ENCODE measurements at regions not wholly inside any gene's neighbourhood (a gene's known extent, or its start where the extent isn't known, plus 50 kb on each side); places are given as distances from the start of the nearest gene placed in this dataset.

GRCh38 chr2:204072443-204073324 lies 136.1 kb downstream of the ICOS start:
- H3K27ac ChIP-seq (replicated peaks in 1 of 4), result no peak overlapping the region
- TF ChIP-seq POLR2AphosphoS5 (IDR thresholded peaks at IDR 0.05) (no peak), CTCF (IDR thresholded peaks at IDR 0.05) (peak in 2 of 3 experiments; percentile 21 to 49), POLR2A (IDR thresholded peaks at IDR 0.05; ENCODE audit: low read depth) (no peak)
- WGBS, result 80% methylated on average over 8 of the region's 8 CpGs
- no peaks in the 10 kb centered on the region for H3K27me3 ChIP-seq
- no peaks in the 10 kb centered on the region for H3K4me1 ChIP-seq
- H3K9me3 ChIP-seq, result no peaks in the 10 kb centered on the region
- no peak overlapping the region for H3K4me3 ChIP-seq
- no peak for DNase-seq (ENCODE audit: extremely low spot score)
- intact Hi-C loops (cut with DNase I), result no loop called here
- no peaks in the 10 kb centered on the region for H3K36me3 ChIP-seq

DNA sequence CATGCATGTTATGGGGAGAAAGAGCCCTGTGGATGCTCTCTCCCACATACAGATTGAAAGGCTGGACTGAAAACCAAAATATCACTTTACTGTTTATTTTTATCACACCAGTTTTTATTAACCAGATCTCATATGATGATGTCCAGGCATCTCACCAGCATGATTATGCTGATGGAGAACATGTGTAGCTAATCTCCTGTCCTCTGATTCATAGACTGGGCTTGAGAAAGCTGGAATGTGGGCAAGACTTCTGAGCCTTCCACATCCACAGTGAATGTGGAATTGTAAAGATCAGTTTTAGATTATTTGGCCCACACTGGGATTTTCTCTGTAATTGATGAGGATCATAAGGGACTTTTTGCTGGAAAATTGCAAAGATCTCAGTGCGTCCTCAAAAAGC lies 137.9 kb downstream of the ICOS start:
- H3K9me3 ChIP-seq, result peaks cover 0 to 3% (median 0%) of the 10 kb centered on the region in 4 donors
- H3K4me1 ChIP-seq, result no peaks in the 10 kb centered on the region
- no peaks in the 10 kb centered on the region for H3K36me3 ChIP-seq
- WGBS, result 74% methylated on average over 1 of the region's 1 CpG
- intact Hi-C loops (cut with DNase I), result no loop called here
- no peak overlapping the region for H3K27ac ChIP-seq (replicated peaks in 1 of 4)
- H3K27me3 ChIP-seq, result no peaks in the 10 kb centered on the region
- no peak for DNase-seq (ENCODE audit: extremely low spot score)
- TF ChIP-seq POLR2A (IDR thresholded peaks at IDR 0.05; ENCODE audit: low read depth), result no peak
- no peak for TF ChIP-seq POLR2AphosphoS5 (IDR thresholded peaks at IDR 0.05)
- TF ChIP-seq CTCF (IDR thresholded peaks at IDR 0.05), result no peak
- no peak for TF ChIP-seq EP300 (IDR thresholded peaks at IDR 0.05)
- H3K4me3 ChIP-seq, result no peak overlapping the region

GRCh38 chr2:204078003-204078698 lies 141.6 kb downstream of the ICOS start:
- DNase-seq (ENCODE audit: extremely low spot score), result no peak
- Histone ChIP-seq H3K4me3 (no peak overlapping the region), H3K4me1 (no peaks in the 10 kb centered on the region), H3K9me3 (peaks cover 0 to 3% (median 0%) of the 10 kb centered on the region in 4 donors), H3K36me3 (no peaks in the 10 kb centered on the region), H3K27ac (replicated peaks in 1 of 4) (no peak overlapping the region), H3K27me3 (no peaks in the 10 kb centered on the region)
- TF ChIP-seq POLR2A (IDR thresholded peaks at IDR 0.05; ENCODE audit: low read depth), result no peak
- TF ChIP-seq EP300 (IDR thresholded peaks at IDR 0.05), result no peak
- no peak for TF ChIP-seq POLR2AphosphoS5 (IDR thresholded peaks at IDR 0.05)
- no peak for TF ChIP-seq CTCF (IDR thresholded peaks at IDR 0.05)
- intact Hi-C loops (cut with DNase I), result no loop called here
- 91% methylated on average over 4 of the region's 4 CpGs for WGBS

DNA sequence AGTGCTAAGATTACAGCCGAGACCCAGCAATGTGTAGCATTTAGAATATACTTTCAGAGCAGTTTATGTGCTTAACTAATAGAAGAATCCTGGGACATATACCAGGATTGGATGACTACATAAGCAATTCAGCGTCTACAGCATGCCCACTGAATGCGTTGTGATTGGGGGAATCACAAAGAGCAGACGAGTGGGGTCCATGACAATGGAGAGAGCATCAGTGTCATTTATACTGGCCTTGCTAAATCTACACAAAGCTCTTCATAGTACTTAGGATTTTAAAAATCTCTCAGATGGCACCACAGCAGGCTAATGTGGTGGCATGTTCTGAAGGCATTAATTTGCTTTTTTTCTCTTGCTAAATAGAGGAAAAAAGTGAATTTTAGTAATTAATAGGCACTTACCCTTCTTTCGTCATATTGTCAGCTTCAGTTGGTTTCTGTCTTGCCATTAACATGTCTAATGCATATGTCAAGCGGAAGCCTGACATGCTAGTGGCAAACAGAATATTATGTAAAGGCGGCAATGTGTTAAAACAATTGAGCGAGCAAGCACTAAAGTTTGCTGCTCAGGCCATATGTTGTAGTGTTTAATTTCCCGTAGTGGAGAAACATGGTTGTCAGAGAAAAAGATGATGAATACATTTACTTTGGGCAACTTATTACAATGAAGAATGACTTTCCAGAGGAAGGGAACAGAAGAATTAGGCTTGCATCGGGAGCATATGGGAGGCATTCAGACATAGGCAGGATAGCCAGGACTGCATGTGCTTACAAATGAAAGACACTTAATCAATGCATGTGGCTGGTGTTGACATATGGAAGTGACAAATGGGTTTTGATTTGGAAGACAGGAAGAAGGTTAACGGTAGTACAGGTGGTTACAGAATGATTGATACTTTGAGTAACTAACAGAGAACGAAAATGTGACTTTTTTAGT lies 145.2 kb downstream of the ICOS start:
- DNase-seq (ENCODE audit: extremely low spot score), result no peak
- Histone ChIP-seq H3K4me1 (no peaks in the 10 kb centered on the region), H3K4me3 (no peak overlapping the region), H3K27ac (replicated peaks in 1 of 4) (no peak overlapping the region), H3K9me3 (peaks cover 0 to 3% (median 0%) of the 10 kb centered on the region in 4 donors), H3K36me3 (no peaks in the 10 kb centered on the region), H3K27me3 (no peaks in the 10 kb centered on the region)
- WGBS, result 90% methylated on average over 12 of the region's 12 CpGs
- TF ChIP-seq CTCF (IDR thresholded peaks at IDR 0.05) (no peak), POLR2A (IDR thresholded peaks at IDR 0.05; ENCODE audit: low read depth) (no peak), EP300 (IDR thresholded peaks at IDR 0.05) (no peak), POLR2AphosphoS5 (IDR thresholded peaks at IDR 0.05) (no peak)
- intact Hi-C loops (cut with DNase I), result no loop called here

All from esophagus muscularis mucosa (tissue), 4 donors.